Lower leg skin (tissue), 3 donors: ENCODE measurements at regions not wholly inside any gene's neighbourhood (a gene's known extent, or its start where the extent isn't known, plus 50 kb on each side); places are given as distances from the start of the nearest gene placed in this dataset.

Source experiments
- POLR2A ChIP-seq, 2 donors: fragments of 450-650 bp; IDR thresholded peaks; one replicate each; pipeline ENCODE4 v1.6.1; 2016 to 2017; ENCODE audit warnings: antibody characterized with exemption in 2 of 2, mild to moderate bottlenecking in 1 of 2, moderate library complexity in 1 of 2
- TF ChIP-seq, protein P1 (sequence below), 3 donors: fragments of 450-650 bp; IDR thresholded peaks; one replicate each; pipeline ENCODE4 v1.5.1; 2016; ENCODE audit warnings: antibody characterized with exemption in 3 of 3, mild to moderate bottlenecking in 3 of 3, moderate library complexity in 2 of 3

DNA sequence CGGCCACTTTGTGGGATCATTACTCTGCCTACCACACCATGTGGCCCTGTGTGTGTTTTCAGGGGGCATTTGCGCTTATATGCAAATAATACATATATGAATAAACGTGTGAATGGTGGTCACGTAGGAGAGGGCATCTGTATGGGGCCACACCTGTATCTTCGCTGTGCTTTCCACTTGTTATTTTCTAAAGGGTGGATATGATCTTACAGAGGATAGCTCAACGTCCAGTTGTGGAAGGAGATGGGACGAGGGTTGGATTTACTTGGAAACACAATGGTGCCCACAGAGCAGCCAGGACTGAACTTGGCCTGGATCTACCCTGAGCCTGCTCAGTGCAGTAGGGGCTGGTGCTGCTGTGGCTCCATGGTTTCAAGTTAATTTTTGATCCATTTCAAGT, 93.3 kb downstream of the YTHDF1 start:
- TF ChIP-seq, protein P1, sequence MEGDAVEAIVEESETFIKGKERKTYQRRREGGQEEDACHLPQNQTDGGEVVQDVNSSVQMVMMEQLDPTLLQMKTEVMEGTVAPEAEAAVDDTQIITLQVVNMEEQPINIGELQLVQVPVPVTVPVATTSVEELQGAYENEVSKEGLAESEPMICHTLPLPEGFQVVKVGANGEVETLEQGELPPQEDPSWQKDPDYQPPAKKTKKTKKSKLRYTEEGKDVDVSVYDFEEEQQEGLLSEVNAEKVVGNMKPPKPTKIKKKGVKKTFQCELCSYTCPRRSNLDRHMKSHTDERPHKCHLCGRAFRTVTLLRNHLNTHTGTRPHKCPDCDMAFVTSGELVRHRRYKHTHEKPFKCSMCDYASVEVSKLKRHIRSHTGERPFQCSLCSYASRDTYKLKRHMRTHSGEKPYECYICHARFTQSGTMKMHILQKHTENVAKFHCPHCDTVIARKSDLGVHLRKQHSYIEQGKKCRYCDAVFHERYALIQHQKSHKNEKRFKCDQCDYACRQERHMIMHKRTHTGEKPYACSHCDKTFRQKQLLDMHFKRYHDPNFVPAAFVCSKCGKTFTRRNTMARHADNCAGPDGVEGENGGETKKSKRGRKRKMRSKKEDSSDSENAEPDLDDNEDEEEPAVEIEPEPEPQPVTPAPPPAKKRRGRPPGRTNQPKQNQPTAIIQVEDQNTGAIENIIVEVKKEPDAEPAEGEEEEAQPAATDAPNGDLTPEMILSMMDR (IDR thresholded peaks at IDR 0.05): no peak
- no peak for TF ChIP-seq POLR2A (IDR thresholded peaks at IDR 0.05)
